HG02798 (cell line): ENCODE measurements at regions not wholly inside any gene's neighbourhood (a gene's known extent, or its start where the extent isn't known, plus 50 kb on each side); places are given as distances from the start of the nearest gene placed in this dataset.
"Not testable (repeated sequence)": the region's sequence is repeated elsewhere in the genome, so short reads cannot be mapped to it uniquely, and the experiment has no call there.

Source experiments
- ATAC-seq: cut with Tn5 transposase; IDR thresholded peaks from one replicate; pipeline ENCODE4 v1.9.1; 2021; ENCODE audit warnings: mild to moderate bottlenecking; ENCODE audit not compliant: unreplicated experiment, poor library complexity

- not testable (repeated sequence) for ATAC-seq
Observed at GRCh38 chr2:37722971-37723370, 51.5 kb upstream of the CDC42EP3 start.

DNA sequence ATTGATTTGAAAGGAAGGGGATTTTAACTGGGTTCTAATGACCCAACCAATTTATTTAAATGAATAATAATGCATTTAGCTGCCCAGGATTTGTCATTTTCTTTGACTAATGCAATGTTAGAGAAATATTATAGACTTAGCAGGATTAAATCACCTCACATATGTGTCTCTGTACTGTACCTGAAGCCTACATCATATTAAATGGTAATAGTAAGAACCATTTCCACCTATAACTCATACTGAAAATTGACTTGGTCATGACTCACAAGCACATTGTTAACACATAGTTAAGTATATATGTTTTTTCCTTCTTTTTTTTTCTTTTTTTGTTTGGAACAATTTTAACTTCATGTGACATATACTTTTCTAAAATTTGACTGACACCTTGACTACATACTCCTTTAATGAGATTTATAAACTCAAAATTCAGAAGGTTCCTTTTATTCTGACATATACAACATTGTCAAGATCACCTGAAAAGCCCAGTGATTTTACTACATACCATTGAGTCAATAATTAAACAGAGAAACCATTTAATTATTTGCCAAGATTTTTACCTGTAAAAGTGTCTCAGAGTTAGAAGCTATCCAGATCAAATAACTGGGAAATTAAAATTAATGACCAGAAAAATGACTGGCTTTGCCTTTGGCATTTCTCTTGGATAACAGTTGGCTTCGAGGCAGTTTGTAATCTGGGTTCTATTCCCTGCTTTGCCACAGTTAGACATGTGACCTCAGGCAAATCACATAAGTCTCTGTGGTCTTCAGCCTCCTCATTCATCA lies 58.8 kb upstream of the CDC42EP3 start:
- no peak for ATAC-seq

DNA sequence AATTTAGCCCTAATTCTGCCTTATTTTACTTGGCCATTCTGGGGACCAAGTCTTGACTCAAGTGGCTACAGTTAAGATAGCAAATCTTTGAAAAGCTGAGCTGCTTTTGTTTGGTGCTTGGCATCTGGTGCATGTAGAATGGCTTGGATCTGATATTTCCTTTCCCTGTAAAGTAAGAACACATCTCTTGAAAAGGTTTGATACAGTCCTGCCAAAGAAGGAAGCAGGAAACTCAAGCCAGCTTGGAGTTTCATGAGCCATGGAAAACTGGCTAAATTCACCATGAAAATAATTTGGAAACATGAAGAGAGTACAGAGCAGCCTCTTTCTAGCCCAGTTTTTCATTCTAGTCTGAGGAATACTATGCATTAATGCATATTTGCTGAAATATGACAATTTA lies 61.0 kb upstream of the CDC42EP3 start:
- ATAC-seq: not testable (repeated sequence)

GRCh38 chr2:37733251-37733650 lies 61.8 kb upstream of the CDC42EP3 start:
- ATAC-seq: no peak

DNA sequence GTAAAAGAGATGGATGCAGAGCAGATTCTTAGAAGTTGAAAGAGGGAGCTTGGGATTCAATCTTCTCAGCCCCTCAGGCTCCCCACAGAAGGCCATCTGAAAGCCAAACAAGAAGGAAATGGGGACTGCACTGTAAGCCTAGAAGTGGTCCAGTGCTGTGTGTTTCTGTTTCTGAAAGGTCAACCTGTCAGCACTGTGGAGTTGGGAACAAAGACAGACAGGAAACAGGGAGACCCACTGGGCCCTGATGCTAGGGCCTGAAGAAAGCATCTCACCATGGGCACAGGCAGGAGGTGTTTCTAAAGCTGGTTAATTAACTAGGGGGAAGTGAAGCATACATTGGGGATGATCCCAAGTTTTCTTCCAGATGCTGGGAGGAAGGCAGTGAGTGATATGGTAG lies 62.5 kb upstream of the CDC42EP3 start:
- ATAC-seq: not testable (repeated sequence)

DNA sequence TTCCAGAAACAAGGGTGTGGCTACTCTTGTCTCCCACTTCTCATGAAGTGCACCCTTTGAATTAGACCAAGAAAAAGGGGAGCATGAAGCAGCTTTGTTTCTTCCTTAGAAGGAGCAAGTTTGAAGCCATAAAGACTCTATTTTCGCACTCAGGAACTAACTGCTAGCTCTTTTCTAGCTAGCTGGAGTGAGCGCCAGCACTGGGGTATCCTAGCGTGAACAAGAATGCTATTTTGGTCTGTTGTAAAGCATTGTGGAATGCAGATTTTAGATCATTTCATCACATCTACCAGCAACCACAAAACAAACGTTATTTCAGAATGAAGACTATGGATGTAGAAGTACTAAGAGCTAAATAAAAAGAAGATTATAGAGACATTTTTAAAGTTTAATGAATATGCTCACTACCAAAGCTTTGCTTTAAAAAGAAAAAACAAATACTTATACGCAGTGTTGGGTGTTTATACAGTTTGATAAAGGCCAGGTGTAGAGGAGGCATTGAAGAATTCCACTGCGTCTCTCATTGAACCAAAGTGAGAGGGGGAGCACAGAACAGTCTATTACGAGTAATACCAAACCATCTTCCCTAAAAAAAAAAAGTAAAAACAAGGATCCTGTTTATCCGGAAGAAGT lies 63.6 kb upstream of the CDC42EP3 start:
- not testable (repeated sequence) for ATAC-seq

GRCh38 chr2:37735524-37735910 lies 64.1 kb upstream of the CDC42EP3 start:
- not testable (repeated sequence) for ATAC-seq

GRCh38 chr2:37737507-37737906 lies 66.1 kb upstream of the CDC42EP3 start:
- ATAC-seq: no peak

DNA sequence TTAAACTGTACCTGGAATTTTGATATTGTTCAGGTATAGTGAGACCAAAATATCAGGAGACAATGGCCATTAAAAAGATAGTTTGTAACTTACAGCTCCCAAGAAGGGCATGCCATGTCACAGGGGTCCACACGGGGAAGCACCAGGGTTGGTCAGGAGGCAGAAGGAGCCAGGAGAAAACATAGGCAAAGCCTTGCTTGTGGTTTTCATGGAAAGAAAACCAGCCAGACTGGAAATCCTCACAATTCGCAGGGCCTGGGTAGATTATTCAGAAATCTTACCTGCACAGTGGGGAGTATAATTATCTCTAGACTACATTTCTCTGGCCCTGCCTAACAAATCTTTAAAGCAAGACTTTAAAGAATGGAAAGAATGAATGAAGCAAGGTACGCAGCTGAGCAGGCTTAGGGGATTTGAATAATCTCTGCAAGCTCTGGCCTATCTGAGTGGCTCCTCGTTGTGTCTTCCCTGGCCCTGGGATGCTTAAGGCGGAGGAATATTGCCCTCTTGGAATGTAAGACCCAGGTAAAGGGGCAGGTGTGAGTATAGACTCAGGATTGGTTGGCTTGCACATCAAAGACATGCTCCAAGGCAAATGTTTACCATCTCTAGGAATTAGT lies 66.9 kb upstream of the CDC42EP3 start:
- no peak for ATAC-seq

DNA sequence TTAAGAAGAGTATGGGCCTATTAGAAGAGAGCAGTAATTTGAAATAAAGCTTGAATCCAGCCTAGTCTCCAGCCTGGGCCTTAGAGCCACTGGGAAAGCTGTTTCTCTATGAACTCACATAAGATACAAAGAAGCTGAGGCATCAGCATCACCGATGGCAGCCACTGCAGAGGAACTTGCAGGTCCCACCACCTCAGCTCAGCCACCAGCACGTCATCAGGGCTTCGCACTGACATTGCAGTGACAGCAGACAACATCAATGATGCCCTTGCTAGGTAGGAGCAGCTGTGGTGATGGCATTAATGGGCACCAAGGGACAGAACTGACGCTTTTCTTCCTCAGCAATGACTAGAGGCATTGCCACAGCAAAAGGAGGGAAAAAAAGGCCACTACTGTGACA lies 67.7 kb upstream of the CDC42EP3 start:
- no peak for ATAC-seq

- no peak for ATAC-seq
Observed at GRCh38 chr2:37740164-37740739, 68.8 kb upstream of the CDC42EP3 start.

- ATAC-seq: no peak
Observed at GRCh38 chr2:37742286-37742685, 70.8 kb upstream of the CDC42EP3 start.

DNA sequence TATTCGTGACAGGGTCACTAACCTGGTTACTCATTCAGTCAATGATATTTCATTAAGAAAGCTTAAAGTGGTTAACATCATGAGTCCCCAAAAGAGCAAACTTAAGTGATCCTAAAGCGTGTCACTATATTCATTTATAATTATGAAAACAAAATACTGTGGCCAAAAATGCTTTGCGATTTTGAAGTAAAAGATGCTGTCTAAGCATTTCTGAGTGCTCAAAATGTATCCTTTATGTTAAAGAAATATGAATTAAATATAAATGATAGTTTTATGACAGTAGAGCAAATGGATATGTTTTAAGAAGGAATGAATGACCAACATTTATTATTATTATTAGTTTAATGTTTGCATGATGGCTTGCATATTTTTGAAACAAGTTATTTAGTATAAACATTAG lies 72.6 kb upstream of the CDC42EP3 start:
- ATAC-seq: no peak

- not testable (repeated sequence) for ATAC-seq
Observed at GRCh38 chr2:37744961-37745360, 73.5 kb upstream of the CDC42EP3 start.

DNA sequence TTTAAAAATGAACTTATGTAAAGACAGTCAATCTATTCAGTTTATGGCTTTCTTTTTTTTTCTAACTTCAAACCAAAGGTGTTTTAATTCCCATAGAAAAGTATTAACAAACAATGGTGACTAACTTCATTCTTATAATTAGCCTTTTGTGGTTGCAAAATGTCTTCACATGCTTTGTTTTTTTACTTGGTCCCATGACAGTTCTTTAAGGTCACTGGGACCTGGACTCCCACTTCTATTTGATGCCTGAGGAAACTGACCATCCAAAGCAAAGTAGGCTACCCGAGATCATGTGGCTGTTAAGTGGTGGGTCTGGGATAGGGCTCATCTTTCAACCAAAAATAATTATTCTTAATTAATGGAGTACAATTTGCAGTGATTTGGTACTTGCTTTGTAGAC lies 74.6 kb upstream of the CDC42EP3 start:
- ATAC-seq: not testable (repeated sequence)

GRCh38 chr2:37746883-37747282 lies 75.4 kb upstream of the CDC42EP3 start:
- no peak for ATAC-seq

- ATAC-seq: no peak
Observed at GRCh38 chr2:37748541-37748940, 77.1 kb upstream of the CDC42EP3 start.

DNA sequence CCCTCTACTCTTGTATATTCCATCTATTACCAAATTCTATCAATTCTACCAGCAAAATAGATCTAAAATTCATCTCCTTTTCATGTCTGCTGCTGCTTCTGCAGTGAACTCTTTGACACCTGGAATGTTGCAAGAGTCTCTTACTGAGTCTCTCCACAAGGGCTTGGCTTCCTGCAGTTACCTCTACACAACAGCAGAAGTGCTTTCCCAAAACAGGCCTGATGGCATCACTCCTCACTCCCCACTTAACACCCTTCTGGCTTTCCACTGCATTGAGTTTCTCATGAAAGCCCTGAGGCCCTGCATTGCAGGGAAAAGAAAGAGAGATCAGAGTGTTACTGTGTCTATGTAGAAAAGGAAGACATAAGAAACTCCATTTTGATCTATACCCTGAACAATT lies 78.8 kb upstream of the CDC42EP3 start:
- not testable (repeated sequence) for ATAC-seq

GRCh38 chr2:37752766-37753165 lies 81.3 kb upstream of the CDC42EP3 start:
- no peak for ATAC-seq

GRCh38 chr2:37753758-37754157 lies 82.3 kb upstream of the CDC42EP3 start:
- no peak for ATAC-seq

DNA sequence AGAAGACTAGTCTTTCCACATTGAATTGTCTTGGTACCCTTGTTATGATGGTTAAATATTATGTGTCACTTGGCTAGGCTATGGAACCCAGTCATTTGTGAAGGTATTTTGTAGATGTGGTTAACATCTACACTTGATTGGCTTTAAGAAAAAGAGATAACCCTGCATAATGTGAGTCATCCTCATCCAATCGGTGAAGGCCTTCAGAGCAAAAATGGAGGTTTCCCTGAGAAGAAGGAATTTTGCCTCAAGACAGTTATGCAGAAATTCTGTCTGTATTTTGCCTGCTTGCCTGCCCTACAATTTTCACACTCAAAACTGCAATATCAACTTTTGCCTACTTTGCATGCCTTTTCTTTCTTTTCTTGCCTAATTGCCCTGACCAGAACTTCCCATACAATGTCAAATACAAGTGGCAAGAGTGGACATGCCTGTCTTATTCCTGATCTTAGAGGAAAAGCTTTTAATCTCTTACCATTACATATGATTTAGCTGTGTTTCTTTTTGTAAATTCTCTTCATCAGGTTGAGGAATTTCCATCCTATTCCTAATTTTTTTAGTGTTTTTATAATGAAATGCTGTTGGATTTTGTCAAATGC lies 84.6 kb upstream of the CDC42EP3 start:
- not testable (repeated sequence) for ATAC-seq
